Ishikawa (cell line): ENCODE measurements at regions not wholly inside any gene's neighbourhood (a gene's known extent, or its start where the extent isn't known, plus 50 kb on each side); places are given as distances from the start of the nearest gene placed in this dataset.

ENCODE experiments used
- CREB1 ChIP-seq: IDR thresholded peaks from 2 replicates; pipeline ENCODE4 v1.6.1; 2012; ENCODE audit warnings: low read depth
- EP300 ChIP-seq: IDR thresholded peaks from 2 replicates; pipeline ENCODE4 v1.6.1; 2012; ENCODE audit warnings: borderline replicate concordance
- TEAD4 ChIP-seq: IDR thresholded peaks from 2 replicates; pipeline ENCODE4 v1.6.1; 2012
- TF ChIP-seq, protein P1 (sequence below): IDR thresholded peaks from 2 replicates; pipeline ENCODE4 v1.6.1; 2012; ENCODE audit warnings: low read depth, mild to moderate bottlenecking
- TF ChIP-seq, protein P2 (sequence below): IDR thresholded peaks from 2 replicates; pipeline ENCODE4 v1.6.1; 2012

DNA sequence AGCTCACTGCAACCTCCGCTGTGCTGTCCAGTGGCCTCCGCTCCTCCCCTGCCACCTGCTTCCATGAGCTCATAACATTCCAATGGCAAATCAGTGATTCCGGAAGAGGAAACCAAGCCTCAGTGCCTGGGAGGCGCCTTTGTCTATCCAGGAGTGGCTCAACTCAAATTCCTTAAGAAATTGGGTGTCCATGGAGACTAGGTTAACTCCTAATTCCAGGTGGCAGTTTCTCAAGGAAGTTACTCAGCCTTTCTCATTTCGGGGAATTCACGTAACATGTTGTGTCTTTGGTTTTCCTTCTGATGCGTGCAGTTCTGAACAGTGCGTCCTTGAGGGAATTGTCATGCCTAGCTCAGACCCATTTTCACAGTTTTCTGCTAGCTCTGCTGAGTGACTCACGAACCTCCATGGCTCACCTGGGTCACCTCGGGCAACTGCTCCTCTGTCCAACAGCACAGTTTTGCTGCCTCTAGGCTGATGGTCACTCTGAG lies 89.9 kb upstream of the DSCAM start:
- TF ChIP-seq EP300 (no peak), CREB1 (no peak), TEAD4 (no peak)
- TF ChIP-seq, protein P1, sequence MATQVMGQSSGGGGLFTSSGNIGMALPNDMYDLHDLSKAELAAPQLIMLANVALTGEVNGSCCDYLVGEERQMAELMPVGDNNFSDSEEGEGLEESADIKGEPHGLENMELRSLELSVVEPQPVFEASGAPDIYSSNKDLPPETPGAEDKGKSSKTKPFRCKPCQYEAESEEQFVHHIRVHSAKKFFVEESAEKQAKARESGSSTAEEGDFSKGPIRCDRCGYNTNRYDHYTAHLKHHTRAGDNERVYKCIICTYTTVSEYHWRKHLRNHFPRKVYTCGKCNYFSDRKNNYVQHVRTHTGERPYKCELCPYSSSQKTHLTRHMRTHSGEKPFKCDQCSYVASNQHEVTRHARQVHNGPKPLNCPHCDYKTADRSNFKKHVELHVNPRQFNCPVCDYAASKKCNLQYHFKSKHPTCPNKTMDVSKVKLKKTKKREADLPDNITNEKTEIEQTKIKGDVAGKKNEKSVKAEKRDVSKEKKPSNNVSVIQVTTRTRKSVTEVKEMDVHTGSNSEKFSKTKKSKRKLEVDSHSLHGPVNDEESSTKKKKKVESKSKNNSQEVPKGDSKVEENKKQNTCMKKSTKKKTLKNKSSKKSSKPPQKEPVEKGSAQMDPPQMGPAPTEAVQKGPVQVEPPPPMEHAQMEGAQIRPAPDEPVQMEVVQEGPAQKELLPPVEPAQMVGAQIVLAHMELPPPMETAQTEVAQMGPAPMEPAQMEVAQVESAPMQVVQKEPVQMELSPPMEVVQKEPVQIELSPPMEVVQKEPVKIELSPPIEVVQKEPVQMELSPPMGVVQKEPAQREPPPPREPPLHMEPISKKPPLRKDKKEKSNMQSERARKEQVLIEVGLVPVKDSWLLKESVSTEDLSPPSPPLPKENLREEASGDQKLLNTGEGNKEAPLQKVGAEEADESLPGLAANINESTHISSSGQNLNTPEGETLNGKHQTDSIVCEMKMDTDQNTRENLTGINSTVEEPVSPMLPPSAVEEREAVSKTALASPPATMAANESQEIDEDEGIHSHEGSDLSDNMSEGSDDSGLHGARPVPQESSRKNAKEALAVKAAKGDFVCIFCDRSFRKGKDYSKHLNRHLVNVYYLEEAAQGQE: no peak
- TF ChIP-seq, protein P2, sequence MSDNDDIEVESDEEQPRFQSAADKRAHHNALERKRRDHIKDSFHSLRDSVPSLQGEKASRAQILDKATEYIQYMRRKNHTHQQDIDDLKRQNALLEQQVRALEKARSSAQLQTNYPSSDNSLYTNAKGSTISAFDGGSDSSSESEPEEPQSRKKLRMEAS: no peak
